HEK293 (cell line): ENCODE measurements at regions not wholly inside any gene's neighbourhood (a gene's known extent, or its start where the extent isn't known, plus 50 kb on each side); places are given as distances from the start of the nearest gene placed in this dataset.

ENCODE experiments used
- CTCF ChIP-seq: fragments of 450-650 bp; formaldehyde crosslinking; IDR thresholded peaks from 2 replicates; pipeline ENCODE4 v1.5.1; 2016; ENCODE audit warnings: missing biosample characterization, missing genetic modification characterization
- ZBTB44 ChIP-seq: fragments of 450-650 bp; IDR thresholded peaks from 2 replicates; pipeline ENCODE4 v1.5.1; 2018; ENCODE audit warnings: missing biosample characterization, mild to moderate bottlenecking, missing genetic modification characterization
- ZBTB7A ChIP-seq: fragments of 450-650 bp; formaldehyde crosslinking; IDR thresholded peaks from 2 replicates; pipeline ENCODE4 v1.5.1; 2016; ENCODE audit warnings: low read depth, missing biosample characterization, missing genetic modification characterization
- ZNF133 ChIP-seq: fragments of 450-650 bp; formaldehyde crosslinking; IDR thresholded peaks from 2 replicates; pipeline ENCODE4 v1.5.1; 2016; ENCODE audit warnings: missing biosample characterization, missing genetic modification characterization
- ZNF580 ChIP-seq: fragments of 450-650 bp; formaldehyde crosslinking; IDR thresholded peaks from 2 replicates; pipeline ENCODE4 v1.5.1; 2016; ENCODE audit warnings: missing biosample characterization, missing genetic modification characterization

GRCh38 chr1:105793536-105794146, 1262.8 kb upstream of the PRMT6 start:
- TF ChIP-seq CTCF (tag by site-specific recombination): no peak
- no peak for TF ChIP-seq ZBTB44 (tag by site-specific recombination)
- TF ChIP-seq ZBTB7A (tag by site-specific recombination): no peak
- no peak for TF ChIP-seq ZNF133 (tag by site-specific recombination)
- no peak for TF ChIP-seq ZNF580
